ENCODE measurements at regions not wholly inside any gene's neighbourhood (a gene's known extent, or its start where the extent isn't known, plus 50 kb on each side); places are given as distances from the start of the nearest gene placed in this dataset.

DNA sequence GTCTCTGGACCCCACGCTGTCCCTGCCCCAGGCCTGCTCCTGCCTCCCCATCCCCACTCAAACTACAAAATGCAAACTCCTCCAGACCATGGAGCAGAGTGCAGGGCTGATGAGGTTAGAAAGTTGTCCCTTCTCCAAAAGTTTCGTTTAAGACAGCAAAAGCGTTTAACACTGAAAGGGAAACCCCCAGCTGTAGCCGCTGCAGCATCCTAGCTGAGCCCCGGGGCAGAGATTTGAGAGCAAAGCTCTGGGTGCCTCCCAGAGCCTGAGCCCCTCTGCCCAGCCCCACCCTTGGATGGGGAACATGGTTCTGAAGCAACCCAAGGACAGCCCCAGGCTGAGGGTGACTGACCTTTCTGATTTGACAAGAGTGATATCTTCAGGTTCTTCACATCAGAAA, 52.8 kb upstream of the ENO4 start:
- intact Hi-C loops (cut with micrococcal nuclease; ENCODE audit: unreplicated experiment), result no loop called here
- no peak overlapping the region for H3K4me2 ChIP-seq (ENCODE audit: low read depth, low read length)
- ATAC-seq, result peak; percentile 29; the same call in 2 of the 3 replicates
- no peaks in the 10 kb centered on the region for H4K20me1 ChIP-seq (ENCODE audit: insufficient read depth, low read length)
- H3K4me3 ChIP-seq (replicated peaks in 1 of 3; ENCODE audit: insufficient read depth in 1 of 3, low read depth in 2 of 3, low read length in 3 of 3), result no peak overlapping the region
- no peak overlapping the region for H2AFZ ChIP-seq (ENCODE audit: low read length)
- no peak overlapping the region for H3K9ac ChIP-seq (ENCODE audit: insufficient read depth, low read depth, low read length)
- no peak for TF ChIP-seq HDAC6 (IDR thresholded peaks at IDR 0.05; ENCODE audit: low read depth, low read length)
- TF ChIP-seq MZF1 (CRISPR knock-in tag; IDR thresholded peaks at IDR 0.05; ENCODE audit: borderline replicate concordance), result no peak
- TF ChIP-seq ZNF710 (CRISPR knock-in tag; IDR thresholded peaks at IDR 0.05; ENCODE audit: borderline replicate concordance), result no peak
- TF ChIP-seq, protein P1, sequence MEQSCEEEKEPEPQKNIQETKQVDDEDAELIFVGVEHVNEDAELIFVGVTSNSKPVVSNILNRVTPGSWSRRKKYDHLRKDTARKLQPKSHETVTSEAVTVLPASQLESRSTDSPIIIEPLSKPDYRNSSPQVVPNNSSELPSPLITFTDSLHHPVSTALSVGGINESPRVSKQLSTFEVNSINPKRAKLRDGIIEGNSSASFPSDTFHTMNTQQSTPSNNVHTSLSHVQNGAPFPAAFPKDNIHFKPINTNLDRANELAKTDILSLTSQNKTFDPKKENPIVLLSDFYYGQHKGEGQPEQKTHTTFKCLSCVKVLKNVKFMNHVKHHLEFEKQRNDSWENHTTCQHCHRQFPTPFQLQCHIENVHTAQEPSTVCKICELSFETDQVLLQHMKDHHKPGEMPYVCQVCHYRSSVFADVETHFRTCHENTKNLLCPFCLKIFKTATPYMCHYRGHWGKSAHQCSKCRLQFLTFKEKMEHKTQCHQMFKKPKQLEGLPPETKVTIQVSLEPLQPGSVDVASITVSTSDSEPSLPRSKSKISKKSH (CRISPR knock-in tag; IDR thresholded peaks at IDR 0.05; ENCODE audit: borderline replicate concordance), result no peak
- no peak for TF ChIP-seq ZNF10 (CRISPR knock-in tag; IDR thresholded peaks at IDR 0.05; ENCODE audit: borderline replicate concordance, low read depth)
- TF ChIP-seq ZNF781 (CRISPR knock-in tag; IDR thresholded peaks at IDR 0.05; ENCODE audit: borderline replicate concordance, not compliant biosample characterization), result no peak
- TF ChIP-seq ZNF841 (CRISPR knock-in tag; IDR thresholded peaks at IDR 0.05; ENCODE audit: borderline replicate concordance), result no peak
- TF ChIP-seq ADNP (CRISPR knock-in tag; IDR thresholded peaks at IDR 0.05), result no peak
- TF ChIP-seq, protein P2, sequence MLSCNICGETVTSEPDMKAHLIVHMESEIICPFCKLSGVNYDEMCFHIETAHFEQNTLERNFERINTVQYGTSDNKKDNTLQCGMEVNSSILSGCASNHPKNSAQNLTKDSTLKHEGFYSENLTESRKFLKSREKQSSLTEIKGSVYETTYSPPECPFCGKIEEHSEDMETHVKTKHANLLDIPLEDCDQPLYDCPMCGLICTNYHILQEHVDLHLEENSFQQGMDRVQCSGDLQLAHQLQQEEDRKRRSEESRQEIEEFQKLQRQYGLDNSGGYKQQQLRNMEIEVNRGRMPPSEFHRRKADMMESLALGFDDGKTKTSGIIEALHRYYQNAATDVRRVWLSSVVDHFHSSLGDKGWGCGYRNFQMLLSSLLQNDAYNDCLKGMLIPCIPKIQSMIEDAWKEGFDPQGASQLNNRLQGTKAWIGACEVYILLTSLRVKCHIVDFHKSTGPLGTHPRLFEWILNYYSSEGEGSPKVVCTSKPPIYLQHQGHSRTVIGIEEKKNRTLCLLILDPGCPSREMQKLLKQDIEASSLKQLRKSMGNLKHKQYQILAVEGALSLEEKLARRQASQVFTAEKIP (CRISPR knock-in tag; IDR thresholded peaks at IDR 0.05; ENCODE audit: borderline replicate concordance), result no peak
- no peak for TF ChIP-seq ZNF20 (CRISPR knock-in tag; IDR thresholded peaks at IDR 0.05)
- TF ChIP-seq ZEB1 (IDR thresholded peaks at IDR 0.05; ENCODE audit: insufficient replicate concordance, low read depth), result no peak
- ChIA-PET POLR2A (no interaction called here), CTCF (ENCODE audit: low intra/inter-chr PET ratio, low total read pairs) (interaction anchor here (0.7 to 5.6 kb wide), 4 partner anchors 278 to 382 kb away, joined by 4 to 76 read pairs (median 32); no protein-coding TSS in a partner anchor)
- 0% methylated on average over 1 of the region's 5 CpGs for WGBS (ENCODE audit: low lambda C conversion rate)
- no peaks in the 10 kb centered on the region for H3K9me3 ChIP-seq (ENCODE audit: low read length)
- no peaks in the 10 kb centered on the region for H3K79me2 ChIP-seq (ENCODE audit: insufficient read depth, low read length)
- H3K27me3 ChIP-seq (ENCODE audit: control insufficient read depth in 1 of 2, insufficient read depth in 2 of 2, low read length in 2 of 2), result peaks cover 0 to 1% of the 10 kb centered on the region in 2 experiments; a peak in 2 of 5 replicates
- BruUV-seq (replicated peaks), result no TSS peak
- no peaks in the 10 kb centered on the region for H3K4me1 ChIP-seq (ENCODE audit: insufficient read depth, low read length)
- no peak overlapping the region for H3K27ac ChIP-seq (ENCODE audit: extremely low read length, insufficient read depth, low read length)
- in situ Hi-C loops (cut with HindIII; ENCODE audit: extremely low pct_ligation_motif_present, low pct_unique_long_range_greater_than_20kb), result loop anchor here (5.0 kb wide), 1 partner anchor 371 kb away; no protein-coding TSS in a partner anchor
- no peak for FAIRE-seq
- DNase-seq (ENCODE audit: low spot score), result no peak
- H3K36me3 ChIP-seq (replicated peaks in 1 of 2; ENCODE audit: control insufficient read depth in 1 of 2, insufficient read depth in 2 of 2, low read length in 2 of 2), result no peaks in the 10 kb centered on the region
